ENCODE measurements at regions not wholly inside any gene's neighbourhood (a gene's known extent, or its start where the extent isn't known, plus 50 kb on each side); places are given as distances from the start of the nearest gene placed in this dataset.

GRCh38 chr11:90349731-90350130 lies 126.9 kb upstream of the CHORDC1 start:
- WGBS, 2 donors: 77 to 85% methylated on average over 1 of the region's 1 CpG
- H3K4me3 ChIP-seq (ENCODE audit: low read depth in 1 of 2, low read length in 2 of 2): no peak overlapping the region

GRCh38 chr11:90344546-90344945 lies 121.7 kb upstream of the CHORDC1 start:
- H3K27me3 ChIP-seq (ENCODE audit: control insufficient read depth in 1 of 2, insufficient read depth in 2 of 2, low read length in 2 of 2): no peaks in the 10 kb centered on the region
- no peaks in the 10 kb centered on the region for H3K9me3 ChIP-seq (ENCODE audit: control insufficient read depth in 2 of 2, insufficient read depth in 1 of 2, low read depth in 1 of 2, low read length in 1 of 2)
- H3K27ac ChIP-seq (ENCODE audit: low read depth in 2 of 2, low read length in 1 of 2): no peak overlapping the region
- WGBS, 2 donors: 72 to 84% methylated on average over 4 of the region's 4 CpGs
- H3K4me3 ChIP-seq (ENCODE audit: low read depth in 1 of 2, low read length in 2 of 2): no peak overlapping the region
- H3K4me1 ChIP-seq (ENCODE audit: control insufficient read depth in 2 of 2, insufficient read depth in 2 of 2, low read length in 1 of 2): no peaks in the 10 kb centered on the region
- no peaks in the 10 kb centered on the region for H3K36me3 ChIP-seq (ENCODE audit: control insufficient read depth in 2 of 2, insufficient read depth in 2 of 2, low read length in 1 of 2)

More at GRCh38 chr11:90349731-90350130, 126.9 kb upstream of the CHORDC1 start:
- Histone ChIP-seq H3K27ac (ENCODE audit: low read depth in 2 of 2, low read length in 1 of 2) (no peak overlapping the region), H3K9me3 (ENCODE audit: control insufficient read depth in 2 of 2, insufficient read depth in 1 of 2, low read depth in 1 of 2, low read length in 1 of 2) (no peaks in the 10 kb centered on the region), H3K36me3 (ENCODE audit: control insufficient read depth in 2 of 2, insufficient read depth in 2 of 2, low read length in 1 of 2) (no peaks in the 10 kb centered on the region), H3K4me1 (ENCODE audit: control insufficient read depth in 2 of 2, insufficient read depth in 2 of 2, low read length in 1 of 2) (no peaks in the 10 kb centered on the region), H3K27me3 (ENCODE audit: control insufficient read depth in 1 of 2, insufficient read depth in 2 of 2, low read length in 2 of 2) (no peaks in the 10 kb centered on the region)

- Histone ChIP-seq H3K27ac (ENCODE audit: low read depth in 2 of 2, low read length in 1 of 2) (no peak overlapping the region), H3K4me3 (ENCODE audit: low read depth in 1 of 2, low read length in 2 of 2) (no peak overlapping the region), H3K27me3 (ENCODE audit: control insufficient read depth in 1 of 2, insufficient read depth in 2 of 2, low read length in 2 of 2) (no peaks in the 10 kb centered on the region), H3K36me3 (ENCODE audit: control insufficient read depth in 2 of 2, insufficient read depth in 2 of 2, low read length in 1 of 2) (no peaks in the 10 kb centered on the region), H3K9me3 (ENCODE audit: control insufficient read depth in 2 of 2, insufficient read depth in 1 of 2, low read depth in 1 of 2, low read length in 1 of 2) (no peaks in the 10 kb centered on the region), H3K4me1 (ENCODE audit: control insufficient read depth in 2 of 2, insufficient read depth in 2 of 2, low read length in 1 of 2) (no peaks in the 10 kb centered on the region)
- 28 to 43% methylated on average over 2 of the region's 2 CpGs for WGBS, 2 donors
Observed at GRCh38 chr11:90343673-90344072, 120.8 kb upstream of the CHORDC1 start.

- Histone ChIP-seq H3K27me3 (ENCODE audit: control insufficient read depth in 1 of 2, insufficient read depth in 2 of 2, low read length in 2 of 2) (no peaks in the 10 kb centered on the region), H3K9me3 (ENCODE audit: control insufficient read depth in 2 of 2, insufficient read depth in 1 of 2, low read depth in 1 of 2, low read length in 1 of 2) (no peaks in the 10 kb centered on the region), H3K4me3 (ENCODE audit: low read depth in 1 of 2, low read length in 2 of 2) (no peak overlapping the region), H3K27ac (ENCODE audit: low read depth in 2 of 2, low read length in 1 of 2) (no peak overlapping the region), H3K4me1 (ENCODE audit: control insufficient read depth in 2 of 2, insufficient read depth in 2 of 2, low read length in 1 of 2) (no peaks in the 10 kb centered on the region), H3K36me3 (ENCODE audit: control insufficient read depth in 2 of 2, insufficient read depth in 2 of 2, low read length in 1 of 2) (no peaks in the 10 kb centered on the region)
- 72 to 73% methylated on average over 3 of the region's 3 CpGs for WGBS, 2 donors
Observed at GRCh38 chr11:90341986-90342385, 119.1 kb upstream of the CHORDC1 start.

GRCh38 chr11:90332415-90332814 lies 109.6 kb upstream of the CHORDC1 start:
- Histone ChIP-seq H3K27me3 (ENCODE audit: control insufficient read depth in 1 of 2, insufficient read depth in 2 of 2, low read length in 2 of 2) (no peaks in the 10 kb centered on the region), H3K9me3 (ENCODE audit: control insufficient read depth in 2 of 2, insufficient read depth in 1 of 2, low read depth in 1 of 2, low read length in 1 of 2) (no peaks in the 10 kb centered on the region), H3K36me3 (ENCODE audit: control insufficient read depth in 2 of 2, insufficient read depth in 2 of 2, low read length in 1 of 2) (no peaks in the 10 kb centered on the region), H3K4me3 (ENCODE audit: low read depth in 1 of 2, low read length in 2 of 2) (no peak overlapping the region), H3K4me1 (ENCODE audit: control insufficient read depth in 2 of 2, insufficient read depth in 2 of 2, low read length in 1 of 2) (no peaks in the 10 kb centered on the region), H3K27ac (ENCODE audit: low read depth in 2 of 2, low read length in 1 of 2) (no peak overlapping the region)
- 88 to 89% methylated on average over 1 of the region's 1 CpG for WGBS, 2 donors

- H3K4me3 ChIP-seq (ENCODE audit: low read depth in 1 of 2, low read length in 2 of 2): no peak overlapping the region
Observed at GRCh38 chr11:90330632-90331031, 107.8 kb upstream of the CHORDC1 start.

GRCh38 chr11:90329043-90329442 lies 106.2 kb upstream of the CHORDC1 start:
- H3K9me3 ChIP-seq (ENCODE audit: control insufficient read depth in 2 of 2, insufficient read depth in 1 of 2, low read depth in 1 of 2, low read length in 1 of 2): no peaks in the 10 kb centered on the region
- H3K27ac ChIP-seq (ENCODE audit: low read depth in 2 of 2, low read length in 1 of 2): no peak overlapping the region
- H3K36me3 ChIP-seq (ENCODE audit: control insufficient read depth in 2 of 2, insufficient read depth in 2 of 2, low read length in 1 of 2): no peaks in the 10 kb centered on the region
- H3K4me3 ChIP-seq (ENCODE audit: low read depth in 1 of 2, low read length in 2 of 2): no peak overlapping the region
- H3K4me1 ChIP-seq (ENCODE audit: control insufficient read depth in 2 of 2, insufficient read depth in 2 of 2, low read length in 1 of 2): no peaks in the 10 kb centered on the region
- 44 to 57% methylated on average over 1 of the region's 1 CpG for WGBS, 2 donors
- no peaks in the 10 kb centered on the region for H3K27me3 ChIP-seq (ENCODE audit: control insufficient read depth in 1 of 2, insufficient read depth in 2 of 2, low read length in 2 of 2)

More at GRCh38 chr11:90330632-90331031, 107.8 kb upstream of the CHORDC1 start:
- H3K36me3 ChIP-seq (ENCODE audit: control insufficient read depth in 2 of 2, insufficient read depth in 2 of 2, low read length in 1 of 2): no peaks in the 10 kb centered on the region
- 83 to 85% methylated on average over 2 of the region's 2 CpGs for WGBS, 2 donors
- H3K4me1 ChIP-seq (ENCODE audit: control insufficient read depth in 2 of 2, insufficient read depth in 2 of 2, low read length in 1 of 2): no peaks in the 10 kb centered on the region
- H3K27ac ChIP-seq (ENCODE audit: low read depth in 2 of 2, low read length in 1 of 2): no peak overlapping the region
- H3K27me3 ChIP-seq (ENCODE audit: control insufficient read depth in 1 of 2, insufficient read depth in 2 of 2, low read length in 2 of 2): no peaks in the 10 kb centered on the region
- no peaks in the 10 kb centered on the region for H3K9me3 ChIP-seq (ENCODE audit: control insufficient read depth in 2 of 2, insufficient read depth in 1 of 2, low read depth in 1 of 2, low read length in 1 of 2)

- H3K36me3 ChIP-seq (ENCODE audit: control insufficient read depth in 2 of 2, insufficient read depth in 2 of 2, low read length in 1 of 2): no peaks in the 10 kb centered on the region
- WGBS, 2 donors: 36 to 46% methylated on average over 2 of the region's 2 CpGs
Observed at GRCh38 chr11:90326647-90327046, 103.8 kb upstream of the CHORDC1 start.

GRCh38 chr11:90323289-90323688 lies 100.4 kb upstream of the CHORDC1 start:
- Histone ChIP-seq H3K27me3 (ENCODE audit: control insufficient read depth in 1 of 2, insufficient read depth in 2 of 2, low read length in 2 of 2) (no peaks in the 10 kb centered on the region), H3K36me3 (ENCODE audit: control insufficient read depth in 2 of 2, insufficient read depth in 2 of 2, low read length in 1 of 2) (no peaks in the 10 kb centered on the region), H3K4me1 (ENCODE audit: control insufficient read depth in 2 of 2, insufficient read depth in 2 of 2, low read length in 1 of 2) (no peaks in the 10 kb centered on the region), H3K9me3 (ENCODE audit: control insufficient read depth in 2 of 2, insufficient read depth in 1 of 2, low read depth in 1 of 2, low read length in 1 of 2) (peaks cover 0 to 2% of the 10 kb centered on the region in 2 donors), H3K4me3 (ENCODE audit: low read depth in 1 of 2, low read length in 2 of 2) (no peak overlapping the region), H3K27ac (ENCODE audit: low read depth in 2 of 2, low read length in 1 of 2) (no peak overlapping the region)
- 79 to 83% methylated on average over 5 of the region's 5 CpGs for WGBS, 2 donors

More at GRCh38 chr11:90326647-90327046, 103.8 kb upstream of the CHORDC1 start:
- Histone ChIP-seq H3K4me1 (ENCODE audit: control insufficient read depth in 2 of 2, insufficient read depth in 2 of 2, low read length in 1 of 2) (no peaks in the 10 kb centered on the region), H3K9me3 (ENCODE audit: control insufficient read depth in 2 of 2, insufficient read depth in 1 of 2, low read depth in 1 of 2, low read length in 1 of 2) (no peaks in the 10 kb centered on the region), H3K27me3 (ENCODE audit: control insufficient read depth in 1 of 2, insufficient read depth in 2 of 2, low read length in 2 of 2) (no peaks in the 10 kb centered on the region), H3K4me3 (ENCODE audit: low read depth in 1 of 2, low read length in 2 of 2) (no peak overlapping the region), H3K27ac (ENCODE audit: low read depth in 2 of 2, low read length in 1 of 2) (no peak overlapping the region)

GRCh38 chr11:90321018-90321417 lies 98.2 kb upstream of the CHORDC1 start:
- H3K4me1 ChIP-seq (ENCODE audit: control insufficient read depth in 2 of 2, insufficient read depth in 2 of 2, low read length in 1 of 2): no peaks in the 10 kb centered on the region
- H3K36me3 ChIP-seq (ENCODE audit: control insufficient read depth in 2 of 2, insufficient read depth in 2 of 2, low read length in 1 of 2): no peaks in the 10 kb centered on the region
- H3K27me3 ChIP-seq (ENCODE audit: control insufficient read depth in 1 of 2, insufficient read depth in 2 of 2, low read length in 2 of 2): no peaks in the 10 kb centered on the region
- H3K27ac ChIP-seq (ENCODE audit: low read depth in 2 of 2, low read length in 1 of 2): no peak overlapping the region
- H3K9me3 ChIP-seq (ENCODE audit: control insufficient read depth in 2 of 2, insufficient read depth in 1 of 2, low read depth in 1 of 2, low read length in 1 of 2): peaks cover 0 to 2% of the 10 kb centered on the region in 2 donors
- H3K4me3 ChIP-seq (ENCODE audit: low read depth in 1 of 2, low read length in 2 of 2): no peak overlapping the region

Data from esophagus (tissue), 2 donors.